ENCODE measurements at regions not wholly inside any gene's neighbourhood (a gene's known extent, or its start where the extent isn't known, plus 50 kb on each side); places are given as distances from the start of the nearest gene placed in this dataset.
"Not testable (repeated sequence)": the region's sequence is repeated elsewhere in the genome, so short reads cannot be mapped to it uniquely, and the experiment has no call there.

GRCh38 chr2:242043538-242044312 lies 174.2 kb downstream of the RTP5 start:
- Histone ChIP-seq H3K27ac (no peak overlapping the region), H3K27me3 (replicated peaks) (peaks cover 4% of the 10 kb centered on the region)

GRCh38 chr2:242044313-242044590 lies 174.7 kb downstream of the RTP5 start:
- H3K27ac ChIP-seq = no peak overlapping the region
- H3K4me3 ChIP-seq (ENCODE audit: low read depth, low read length) = no peak overlapping the region
- peaks cover 4% of the 10 kb centered on the region for H3K27me3 ChIP-seq (replicated peaks)
- in situ Hi-C loops (cut with HindIII; ENCODE audit: low pct_ligation_motif_present, low sequenced_read_pairs) = no loop called here
- no peaks in the 10 kb centered on the region for H3K36me3 ChIP-seq (replicated peaks)
- no peak for DNase-seq
- TF ChIP-seq CTCF (IDR thresholded peaks at IDR 0.05; ENCODE audit: low read depth, low read length, missing control alignments) = no peak

More at GRCh38 chr2:242043538-242044312, 174.2 kb downstream of the RTP5 start:
- Histone ChIP-seq H3K36me3 (replicated peaks) (no peaks in the 10 kb centered on the region), H3K4me3 (ENCODE audit: low read depth, low read length) (no peak overlapping the region)
- in situ Hi-C loops (cut with HindIII; ENCODE audit: low pct_ligation_motif_present, low sequenced_read_pairs) = no loop called here
- no peak for TF ChIP-seq CTCF (IDR thresholded peaks at IDR 0.05; ENCODE audit: low read depth, low read length, missing control alignments)
- no peak for DNase-seq

- DNase-seq; H3K27ac ChIP-seq; in situ Hi-C loops (cut with HindIII; ENCODE audit: low pct_ligation_motif_present, low sequenced_read_pairs); H3K27me3 ChIP-seq (replicated peaks); H3K4me3 ChIP-seq (ENCODE audit: low read depth, low read length); H3K36me3 ChIP-seq (replicated peaks): not testable (repeated sequence)
Observed at GRCh38 chr2:242045596-242046144, 176.1 kb downstream of the RTP5 start.

- DNase-seq = no peak
- in situ Hi-C loops (cut with HindIII; ENCODE audit: low pct_ligation_motif_present, low sequenced_read_pairs) = no loop called here
- no peak overlapping the region for H3K4me3 ChIP-seq (ENCODE audit: low read depth, low read length)
- H3K36me3 ChIP-seq (replicated peaks) = no peaks in the 10 kb centered on the region
- no peak overlapping the region for H3K27ac ChIP-seq
- no peak for TF ChIP-seq CTCF (IDR thresholded peaks at IDR 0.05; ENCODE audit: low read depth, low read length, missing control alignments)
- H3K27me3 ChIP-seq (replicated peaks) = peaks cover 4% of the 10 kb centered on the region
Observed at GRCh38 chr2:242046206-242046826, 176.8 kb downstream of the RTP5 start.

GRCh38 chr2:242047963-242048362 lies 178.4 kb downstream of the RTP5 start:
- no peak overlapping the region for H3K4me3 ChIP-seq (ENCODE audit: low read depth, low read length)
- no peak for DNase-seq
- no peak overlapping the region for H3K27ac ChIP-seq
- no peak for TF ChIP-seq CTCF (IDR thresholded peaks at IDR 0.05; ENCODE audit: low read depth, low read length, missing control alignments)
- no peaks in the 10 kb centered on the region for H3K36me3 ChIP-seq (replicated peaks)
- H3K27me3 ChIP-seq (replicated peaks) = peaks cover 4% of the 10 kb centered on the region
- in situ Hi-C loops (cut with HindIII; ENCODE audit: low pct_ligation_motif_present, low sequenced_read_pairs) = no loop called here

- in situ Hi-C loops (cut with HindIII; ENCODE audit: low pct_ligation_motif_present, low sequenced_read_pairs) = no loop called here
- DNase-seq = no peak
- H3K27me3 ChIP-seq (replicated peaks) = peaks cover 4% of the 10 kb centered on the region
Observed at GRCh38 chr2:242048479-242048878, 178.9 kb downstream of the RTP5 start.

GRCh38 chr2:242049492-242049891 lies 180.0 kb downstream of the RTP5 start:
- DNase-seq; in situ Hi-C loops (cut with HindIII; ENCODE audit: low pct_ligation_motif_present, low sequenced_read_pairs); H3K4me3 ChIP-seq (ENCODE audit: low read depth, low read length); H3K27me3 ChIP-seq (replicated peaks); H3K27ac ChIP-seq; H3K36me3 ChIP-seq (replicated peaks): not testable (repeated sequence)

More at GRCh38 chr2:242048479-242048878, 178.9 kb downstream of the RTP5 start:
- Histone ChIP-seq H3K27ac (no peak overlapping the region), H3K4me3 (ENCODE audit: low read depth, low read length) (no peak overlapping the region), H3K36me3 (replicated peaks) (no peaks in the 10 kb centered on the region)
- TF ChIP-seq CTCF (IDR thresholded peaks at IDR 0.05; ENCODE audit: low read depth, low read length, missing control alignments) = no peak
